ENCODE measurements at regions not wholly inside any gene's neighbourhood (a gene's known extent, or its start where the extent isn't known, plus 50 kb on each side); places are given as distances from the start of the nearest gene placed in this dataset.

DNA sequence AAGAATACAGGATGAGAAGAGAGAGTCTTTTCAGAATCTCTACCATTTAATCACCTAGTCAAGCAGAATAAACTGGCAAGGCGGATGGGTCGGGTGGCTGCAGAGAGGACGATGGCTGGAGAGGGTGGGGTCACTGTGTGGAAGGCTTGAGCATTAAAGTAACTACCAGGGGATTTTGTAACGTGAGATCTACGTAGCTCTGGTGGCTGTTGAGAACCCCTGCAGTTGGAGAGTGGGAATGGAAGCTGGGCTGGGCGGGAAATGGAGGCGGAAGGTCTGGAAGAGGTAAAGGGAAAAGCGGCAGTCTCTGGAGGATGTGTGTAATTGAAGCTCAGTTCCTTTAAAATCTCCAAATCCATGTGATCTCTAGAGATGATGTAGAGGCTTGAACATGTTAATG lies 135.0 kb downstream of the GATA3 start:
- TF ChIP-seq CTCF (IDR thresholded peaks at IDR 0.05), result no peak
- TF ChIP-seq POLR2A (IDR thresholded peaks at IDR 0.05), result no peak

Measured in thyroid gland (tissue), 4 donors.